ENCODE measurements at regions not wholly inside any gene's neighbourhood (a gene's known extent, or its start where the extent isn't known, plus 50 kb on each side); places are given as distances from the start of the nearest gene placed in this dataset.
A peak's percentile ranks its signal among the peaks of the same experiment; 100 is the strongest.

- TF ChIP-seq ZNF383 (CRISPR knock-in tag; IDR thresholded peaks at IDR 0.05; ENCODE audit: borderline replicate concordance) (no peak), SOX13 (IDR thresholded peaks at IDR 0.05) (no peak), SOX13 (CRISPR knock-in tag; conservative IDR thresholded peaks at IDR 0.05 in 1 of 2, IDR thresholded peaks at IDR 0.05 in 1 of 2) (peak in 1 of 2 experiments; percentile 75; a peak in 2 of 4 replicates), SP140L (CRISPR knock-in tag; IDR thresholded peaks at IDR 0.05; ENCODE audit: borderline replicate concordance) (no peak), NCOA2 (CRISPR knock-in tag; IDR thresholded peaks at IDR 0.05) (peak; percentile 62), NR1H2 (CRISPR knock-in tag; IDR thresholded peaks at IDR 0.05; ENCODE audit: borderline replicate concordance, low read depth) (no peak), BCLAF1 (IDR thresholded peaks at IDR 0.05) (no peak), ZSCAN25 (CRISPR knock-in tag; IDR thresholded peaks at IDR 0.05) (no peak), DPF2 (CRISPR knock-in tag; IDR thresholded peaks at IDR 0.05; ENCODE audit: borderline replicate concordance, low read depth) (no peak), CREM (IDR thresholded peaks at IDR 0.05) (peak; percentile 50), CREM (CRISPR knock-in tag; IDR thresholded peaks at IDR 0.05) (no peak), THRA (CRISPR knock-in tag; IDR thresholded peaks at IDR 0.05; ENCODE audit: borderline replicate concordance) (peak; percentile 65; the same call in 1 of the 2 replicates), ZNF276 (CRISPR knock-in tag; IDR thresholded peaks at IDR 0.05; ENCODE audit: low read depth) (no peak), ZNF362 (CRISPR knock-in tag; IDR thresholded peaks at IDR 0.05; ENCODE audit: borderline replicate concordance) (no peak), LBX2 (CRISPR knock-in tag; IDR thresholded peaks at IDR 0.05; ENCODE audit: borderline replicate concordance) (no peak), SOX6 (IDR thresholded peaks at IDR 0.05) (no peak), SOX6 (CRISPR knock-in tag; IDR thresholded peaks at IDR 0.05) (peak; percentile 85), KAT8 (CRISPR knock-in tag; IDR thresholded peaks at IDR 0.05) (peak; percentile 41), NR2F2 (IDR thresholded peaks at IDR 0.05; ENCODE audit: borderline replicate concordance, low read depth) (peak; percentile 84)
These were observed 247.7 kb downstream of the RAB28 start (continued) for GRCh38 chr4:13236485-13236884.

Measured in HepG2 (cell line).